ENCODE measurements at regions not wholly inside any gene's neighbourhood (a gene's known extent, or its start where the extent isn't known, plus 50 kb on each side); places are given as distances from the start of the nearest gene placed in this dataset.

- TF ChIP-seq CTCF (IDR thresholded peaks at IDR 0.05) (no peak), JAZF1 (CRISPR knock-in tag; IDR thresholded peaks at IDR 0.05) (no peak), SP1 (CRISPR knock-in tag; conservative IDR thresholded peaks at IDR 0.05) (no peak), ARID4B (CRISPR knock-in tag; IDR thresholded peaks at IDR 0.05; ENCODE audit: borderline replicate concordance) (no peak), USF2 (CRISPR knock-in tag; IDR thresholded peaks at IDR 0.05) (no peak), NR1H2 (CRISPR knock-in tag; IDR thresholded peaks at IDR 0.05) (no peak), ZNF138 (CRISPR knock-in tag; conservative IDR thresholded peaks at IDR 0.05) (no peak), ATF3 (CRISPR knock-in tag; conservative IDR thresholded peaks at IDR 0.05) (no peak)
These were observed 189.1 kb upstream of the SULF2 start for GRCh38 chr20:47974234-47974878.
